ENCODE measurements at regions not wholly inside any gene's neighbourhood (a gene's known extent, or its start where the extent isn't known, plus 50 kb on each side); places are given as distances from the start of the nearest gene placed in this dataset.

DNA sequence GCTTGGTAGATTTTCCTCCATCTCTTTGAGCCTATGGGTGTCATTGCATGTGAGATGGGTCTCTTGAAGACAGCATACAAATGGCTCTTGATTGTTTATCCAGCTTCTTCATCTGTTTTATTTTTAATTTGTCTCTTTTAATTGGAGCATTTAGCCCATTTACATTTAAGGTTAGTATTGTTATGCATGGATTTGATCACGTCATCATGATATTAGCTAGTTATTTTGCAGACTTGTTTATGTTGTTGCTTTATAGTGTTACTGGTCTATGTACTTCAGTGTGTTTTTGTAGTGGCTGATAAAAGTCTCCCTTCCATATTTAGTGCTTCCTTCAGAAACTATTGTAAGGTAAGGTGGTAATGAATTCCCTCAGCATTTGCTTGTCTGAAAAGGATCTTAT is 78.6 kb upstream of the RGMB start:
- Mint-ChIP-seq H3K27me3 (peaks cover 2% of the 10 kb centered on the region), H3K9me3 (ENCODE audit: low read depth) (peaks cover 16% of the 10 kb centered on the region), H3K27ac (no peak overlapping the region), H3K4me1 (no peaks in the 10 kb centered on the region), H3K4me3 (no peak overlapping the region), H3K36me3 (ENCODE audit: low read depth) (no peaks in the 10 kb centered on the region)
- intact Hi-C loops (cut with DNase I, micrococcal nuclease), result no loop called here
- DNase-seq (no peak), ATAC-seq (no peak)
- ChIA-PET POLR2A (no interaction called here), CTCF (interaction anchor here (1.3 kb wide), 1 partner anchor 73 kb away, joined by 4 read pairs; no protein-coding TSS in a partner anchor)

DNA sequence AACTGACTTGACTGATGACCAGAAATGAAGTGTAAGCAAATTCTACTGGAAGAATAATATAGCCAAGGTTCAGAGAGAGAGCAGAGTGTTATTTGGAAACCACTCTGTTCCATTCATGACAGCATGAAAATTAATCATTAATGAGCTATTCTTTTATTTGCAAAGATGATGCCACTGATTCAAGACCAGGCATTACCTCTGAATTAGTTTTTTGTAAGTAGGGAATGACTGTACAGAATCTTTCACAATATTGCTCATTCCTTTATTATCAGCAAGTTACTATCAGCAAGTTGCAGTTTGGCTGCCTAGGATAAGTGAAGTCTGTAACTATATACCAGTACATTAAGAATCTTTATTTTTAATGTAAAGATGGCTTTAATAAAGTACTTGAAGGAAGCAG is 75.1 kb upstream of the RGMB start:
- Mint-ChIP-seq H3K9me3 (ENCODE audit: low read depth) (peaks cover 11% of the 10 kb centered on the region), H3K27me3 (peaks cover 3% of the 10 kb centered on the region), H3K27ac (no peak overlapping the region), H3K4me1 (no peaks in the 10 kb centered on the region), H3K4me3 (no peak overlapping the region), H3K36me3 (ENCODE audit: low read depth) (peaks cover 2% of the 10 kb centered on the region)
- intact Hi-C loops (cut with DNase I, micrococcal nuclease), result no loop called here
- CTCF ChIA-PET, result no interaction called here
- POLR2A ChIA-PET, result no interaction called here
- DNase-seq (no peak), ATAC-seq (no peak)

DNA sequence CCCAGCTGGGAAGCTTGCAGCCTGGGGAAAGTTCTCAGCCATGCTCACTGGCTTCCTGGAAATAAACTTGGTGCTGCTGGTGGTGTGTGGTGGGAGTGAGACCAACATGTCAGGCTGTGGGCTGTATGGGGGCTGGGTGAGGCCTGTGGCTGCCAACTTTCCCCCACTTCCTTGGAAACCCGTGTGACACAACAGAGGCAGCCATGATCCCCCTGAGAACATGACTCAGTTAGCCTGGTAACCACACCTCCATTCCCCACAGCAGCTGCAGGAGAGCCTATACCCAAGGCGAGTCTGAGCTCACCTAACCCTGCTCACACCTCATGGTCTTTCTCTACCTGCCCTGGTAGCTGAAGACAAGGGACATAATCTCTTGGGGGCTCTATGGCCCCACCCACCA is 72.7 kb upstream of the RGMB start:
- CTCF ChIA-PET, result no interaction called here
- peaks cover 11% of the 10 kb centered on the region for H3K9me3 Mint-ChIP-seq (ENCODE audit: low read depth)
- intact Hi-C loops (cut with DNase I, micrococcal nuclease), result no loop called here
- DNase-seq (no peak), ATAC-seq (no peak)
- H3K4me1 Mint-ChIP-seq, result no peaks in the 10 kb centered on the region
- no peak overlapping the region for H3K4me3 Mint-ChIP-seq
- peaks cover 2% of the 10 kb centered on the region for H3K36me3 Mint-ChIP-seq (ENCODE audit: low read depth)
- POLR2A ChIA-PET, result no interaction called here
- no peak overlapping the region for H3K27ac Mint-ChIP-seq
- H3K27me3 Mint-ChIP-seq, result peaks cover 3% of the 10 kb centered on the region

DNA sequence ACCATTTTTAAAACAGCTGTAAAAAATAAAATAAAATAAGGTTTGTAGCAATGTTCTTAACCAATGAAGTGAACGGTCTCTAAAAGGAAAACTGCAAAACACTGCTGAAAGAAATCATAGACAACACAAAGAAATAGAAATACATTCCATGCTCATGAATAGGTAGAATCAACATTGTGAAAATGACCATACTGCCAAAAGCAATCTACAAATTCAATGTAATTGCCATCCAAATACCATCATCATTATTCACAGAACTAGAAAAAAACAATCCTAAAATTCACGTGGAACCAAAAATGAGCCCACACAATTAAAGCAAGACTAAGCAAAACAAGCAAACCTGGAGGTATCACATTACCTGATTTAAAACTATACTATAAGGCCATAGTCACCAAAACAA is 67.6 kb upstream of the RGMB start:
- H3K4me1 Mint-ChIP-seq, result no peaks in the 10 kb centered on the region
- no peak overlapping the region for H3K27ac Mint-ChIP-seq
- intact Hi-C loops (cut with DNase I, micrococcal nuclease), result no loop called here
- no peak overlapping the region for H3K4me3 Mint-ChIP-seq
- no peaks in the 10 kb centered on the region for H3K27me3 Mint-ChIP-seq
- DNase-seq, result no peak
- ChIA-PET POLR2A (no interaction called here), CTCF (no interaction called here)
- no peak for ATAC-seq
- H3K9me3 Mint-ChIP-seq (ENCODE audit: low read depth), result peaks cover 9% of the 10 kb centered on the region
- H3K36me3 Mint-ChIP-seq (ENCODE audit: low read depth), result peaks cover 2% of the 10 kb centered on the region

DNA sequence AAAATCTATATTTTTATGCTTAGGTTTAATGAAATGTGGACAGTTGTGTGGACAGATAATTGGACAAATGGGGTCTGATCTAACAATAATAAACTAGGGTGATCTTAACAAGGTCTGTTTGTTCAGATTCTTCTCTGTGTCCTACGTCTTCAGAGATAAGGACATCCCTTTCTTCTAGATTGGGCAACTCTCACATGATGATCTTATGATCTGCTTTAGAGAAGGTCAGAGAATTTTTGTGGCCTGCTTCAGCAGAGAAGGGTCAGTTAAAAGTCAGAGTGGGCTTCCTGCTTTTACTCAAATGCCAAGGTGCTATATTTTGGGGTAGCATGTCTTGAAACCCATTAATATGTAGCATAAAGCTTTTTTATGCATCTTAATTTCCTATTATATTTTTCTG is 63.8 kb upstream of the RGMB start:
- ATAC-seq (no peak), DNase-seq (no peak)
- no peaks in the 10 kb centered on the region for H3K27me3 Mint-ChIP-seq
- H3K4me1 Mint-ChIP-seq, result no peaks in the 10 kb centered on the region
- H3K4me3 Mint-ChIP-seq, result no peak overlapping the region
- no peaks in the 10 kb centered on the region for H3K36me3 Mint-ChIP-seq (ENCODE audit: low read depth)
- POLR2A ChIA-PET, result no interaction called here
- CTCF ChIA-PET, result interaction anchor here (0.7 kb wide), 1 partner anchor 61 kb away, joined by 3 read pairs; no protein-coding TSS in a partner anchor
- intact Hi-C loops (cut with DNase I, micrococcal nuclease), result no loop called here
- no peaks in the 10 kb centered on the region for H3K9me3 Mint-ChIP-seq (ENCODE audit: low read depth)
- no peak overlapping the region for H3K27ac Mint-ChIP-seq

DNA sequence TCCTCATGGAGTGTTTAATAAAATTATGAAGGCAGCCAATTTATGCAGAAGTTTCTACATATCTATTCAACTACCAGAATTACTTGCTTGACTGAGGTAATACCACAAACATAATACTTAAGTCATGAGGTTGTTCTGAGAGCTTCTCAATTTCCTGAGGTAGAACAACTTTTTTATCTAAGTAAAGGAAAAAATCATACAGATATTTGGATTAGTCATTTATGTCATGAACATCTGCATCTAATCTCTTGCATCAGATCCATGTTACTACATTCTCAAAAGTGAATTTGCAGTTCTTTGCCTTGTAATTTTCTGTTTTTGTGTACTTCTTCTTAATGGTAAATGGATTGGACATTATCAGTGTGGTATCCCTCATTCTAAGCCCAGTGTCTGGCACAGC is 60.4 kb upstream of the RGMB start:
- no peak for DNase-seq
- intact Hi-C loops (cut with DNase I, micrococcal nuclease), result no loop called here
- Mint-ChIP-seq H3K27me3 (no peaks in the 10 kb centered on the region), H3K27ac (no peak overlapping the region), H3K4me1 (no peaks in the 10 kb centered on the region), H3K9me3 (ENCODE audit: low read depth) (no peaks in the 10 kb centered on the region), H3K4me3 (no peak overlapping the region), H3K36me3 (ENCODE audit: low read depth) (no peaks in the 10 kb centered on the region)
- ChIA-PET CTCF (no interaction called here), POLR2A (no interaction called here)
- no peak for ATAC-seq

DNA sequence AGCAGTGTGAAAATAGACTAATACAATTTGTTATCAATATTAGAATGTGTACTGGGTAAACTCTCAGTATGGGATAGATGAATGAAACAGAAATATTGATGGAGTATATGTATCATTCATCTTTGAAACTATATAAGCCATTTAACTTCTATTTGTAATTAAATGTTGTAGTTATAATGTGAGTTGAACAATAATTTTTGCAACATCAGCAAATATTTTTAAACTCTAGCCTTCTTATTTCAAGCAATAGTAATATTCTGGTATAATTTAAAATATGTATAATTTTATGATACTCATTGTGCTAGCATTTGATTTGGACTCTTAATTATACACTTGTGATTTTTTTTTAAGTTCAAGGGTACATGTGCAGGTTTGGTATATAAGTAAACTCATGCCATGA is 59.6 kb upstream of the RGMB start:
- ChIA-PET CTCF (no interaction called here), POLR2A (no interaction called here)
- no peaks in the 10 kb centered on the region for H3K4me1 Mint-ChIP-seq
- H3K9me3 Mint-ChIP-seq (ENCODE audit: low read depth), result no peaks in the 10 kb centered on the region
- intact Hi-C loops (cut with DNase I, micrococcal nuclease), result no loop called here
- ATAC-seq (no peak), DNase-seq (no peak)
- H3K27ac Mint-ChIP-seq, result no peak overlapping the region
- H3K4me3 Mint-ChIP-seq, result no peak overlapping the region
- no peaks in the 10 kb centered on the region for H3K27me3 Mint-ChIP-seq
- no peaks in the 10 kb centered on the region for H3K36me3 Mint-ChIP-seq (ENCODE audit: low read depth)

DNA sequence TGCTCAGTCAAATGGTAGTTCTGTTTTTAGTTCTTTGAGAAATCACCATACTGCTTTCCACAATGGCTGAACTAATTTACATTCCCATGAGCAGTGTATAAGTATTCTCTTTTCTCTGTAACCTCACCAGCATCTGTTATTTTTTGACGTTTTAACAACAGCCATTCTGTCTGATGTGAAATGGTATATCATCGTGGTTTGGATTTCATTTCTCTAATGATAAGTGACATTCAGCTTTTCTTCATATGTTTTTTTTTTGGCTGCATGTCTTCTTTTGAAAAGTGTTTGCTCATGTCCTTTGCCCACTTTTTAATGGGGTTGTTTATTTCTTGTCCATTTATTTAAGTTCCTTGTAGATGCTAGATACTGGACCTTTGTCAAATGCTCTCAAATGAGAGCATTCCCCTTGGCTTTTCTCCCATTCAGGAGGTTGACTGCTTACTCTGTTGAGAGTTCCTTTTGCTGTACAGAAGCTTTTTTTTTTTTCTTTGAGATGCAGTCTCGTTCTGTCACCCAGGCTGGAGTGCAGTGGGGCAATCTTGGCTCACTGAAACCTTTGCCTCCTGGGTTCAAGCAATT is 58.7 kb upstream of the RGMB start:
- ATAC-seq, result no peak
- H3K9me3 Mint-ChIP-seq (ENCODE audit: low read depth), result no peaks in the 10 kb centered on the region
- intact Hi-C loops (cut with DNase I, micrococcal nuclease), result no loop called here
- no peak overlapping the region for H3K4me3 Mint-ChIP-seq
- H3K36me3 Mint-ChIP-seq (ENCODE audit: low read depth), result no peaks in the 10 kb centered on the region
- ChIA-PET CTCF (no interaction called here), POLR2A (no interaction called here)
- DNase-seq, result no peak
- no peaks in the 10 kb centered on the region for H3K4me1 Mint-ChIP-seq
- H3K27me3 Mint-ChIP-seq, result peaks cover 3% of the 10 kb centered on the region
- no peak overlapping the region for H3K27ac Mint-ChIP-seq

DNA sequence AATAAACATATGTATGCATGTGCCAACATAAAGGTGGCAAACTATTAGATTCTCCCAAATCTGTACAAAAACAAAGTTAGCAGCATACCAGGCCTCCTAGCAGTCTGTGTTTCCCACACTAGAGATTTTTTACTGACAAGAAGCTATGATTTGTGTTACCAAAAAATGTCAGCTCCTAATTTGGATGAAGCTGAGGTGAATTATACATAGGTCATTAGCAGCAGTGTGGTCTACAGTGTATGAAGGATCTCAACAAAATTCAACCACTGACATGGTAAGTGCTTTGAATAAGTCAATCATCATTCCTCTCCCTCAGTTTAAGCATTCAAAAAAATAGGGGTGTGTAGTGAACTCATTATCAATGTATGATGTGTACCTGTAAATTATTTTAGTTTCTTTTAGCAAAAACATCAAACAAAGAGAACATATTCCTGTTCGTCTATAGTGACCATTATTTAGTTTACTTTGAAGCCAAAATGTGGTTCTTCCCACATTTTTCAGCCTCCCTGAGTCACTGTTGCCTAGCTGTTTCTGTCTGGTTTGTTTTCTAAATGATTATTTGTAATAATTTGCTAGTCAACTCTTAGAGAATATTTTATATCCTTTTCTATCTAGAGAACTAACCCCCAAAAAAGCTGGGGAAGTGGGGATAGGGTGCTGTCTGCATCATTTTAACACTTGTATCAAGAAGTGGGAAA is 52.1 kb upstream of the RGMB start:
- Mint-ChIP-seq H3K27me3 (peaks cover 5% of the 10 kb centered on the region), H3K4me3 (no peak overlapping the region), H3K36me3 (ENCODE audit: low read depth) (no peaks in the 10 kb centered on the region), H3K9me3 (ENCODE audit: low read depth) (no peaks in the 10 kb centered on the region), H3K27ac (no peak overlapping the region), H3K4me1 (no peaks in the 10 kb centered on the region)
- intact Hi-C loops (cut with DNase I, micrococcal nuclease), result no loop called here
- DNase-seq (no peak), ATAC-seq (no peak)
- CTCF ChIA-PET, result interaction anchor here (0.9 to 1.7 kb wide), 3 partner anchors 9 to 63 kb away, joined by 3 to 5 read pairs (median 3); no protein-coding TSS in a partner anchor
- POLR2A ChIA-PET, result no interaction called here

DNA sequence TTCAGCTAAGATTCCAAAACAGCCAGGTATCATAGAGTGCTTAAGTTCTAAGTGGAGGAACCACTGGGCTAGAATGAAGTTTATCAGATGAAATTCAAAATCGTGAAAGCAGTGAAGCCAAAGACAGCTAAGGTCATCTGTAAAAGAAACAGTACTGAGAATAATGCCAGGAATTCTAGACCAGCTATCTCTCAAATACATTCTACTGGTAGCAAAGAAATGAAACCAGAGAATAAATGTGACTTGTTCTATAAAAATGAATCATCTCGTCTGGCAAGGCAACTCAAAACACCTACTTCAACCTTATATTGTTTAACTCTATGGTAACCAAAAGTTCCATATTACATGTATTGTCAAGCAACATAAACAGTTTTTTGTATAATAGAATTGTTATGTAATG is 51.3 kb upstream of the RGMB start:
- no peak overlapping the region for H3K4me3 Mint-ChIP-seq
- no peaks in the 10 kb centered on the region for H3K4me1 Mint-ChIP-seq
- CTCF ChIA-PET, result interaction anchor here (0.9 to 1.7 kb wide), 4 partner anchors 9 to 1491 kb away, joined by 3 to 5 read pairs (median 4); no protein-coding TSS in a partner anchor

DNA sequence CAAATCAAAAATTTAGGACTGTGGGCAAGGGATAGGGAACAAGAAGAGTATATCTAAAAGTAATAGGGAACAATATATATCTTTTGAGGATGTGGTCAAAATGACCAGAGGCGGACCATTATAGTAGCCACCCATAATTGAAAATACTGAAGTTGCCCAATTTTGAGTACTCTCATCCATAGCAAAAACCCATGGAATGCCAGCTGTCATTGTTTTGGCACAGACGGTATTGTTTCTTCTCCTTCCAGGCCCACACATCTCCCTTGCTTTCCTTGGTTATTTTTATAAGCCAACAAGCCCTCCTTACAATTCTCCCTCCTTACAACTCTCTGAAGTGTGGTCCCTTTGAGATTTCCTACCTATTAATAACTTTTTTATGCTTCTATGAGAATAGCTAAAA is 50.4 kb upstream of the RGMB start:
- Mint-ChIP-seq H3K9me3 (ENCODE audit: low read depth) (no peaks in the 10 kb centered on the region), H3K4me1 (no peaks in the 10 kb centered on the region), H3K4me3 (no peak overlapping the region), H3K27ac (no peak overlapping the region), H3K36me3 (ENCODE audit: low read depth) (no peaks in the 10 kb centered on the region), H3K27me3 (peaks cover 10% of the 10 kb centered on the region)
- no peak for ATAC-seq
- DNase-seq, result no peak
- intact Hi-C loops (cut with DNase I, micrococcal nuclease), result no loop called here
- ChIA-PET POLR2A (no interaction called here), CTCF (interaction anchor here (1.1 to 1.7 kb wide), 3 partner anchors 8 to 1492 kb away, joined by 3 to 5 read pairs (median 5); no protein-coding TSS in a partner anchor)

More for the DNA sequence above, 51.3 kb upstream of the RGMB start:
- DNase-seq, result no peak
- H3K27me3 Mint-ChIP-seq, result peaks cover 5% of the 10 kb centered on the region
- intact Hi-C loops (cut with DNase I, micrococcal nuclease), result no loop called here
- ATAC-seq, result no peak
- no peaks in the 10 kb centered on the region for H3K9me3 Mint-ChIP-seq (ENCODE audit: low read depth)
- H3K27ac Mint-ChIP-seq, result no peak overlapping the region
- POLR2A ChIA-PET, result no interaction called here
- H3K36me3 Mint-ChIP-seq (ENCODE audit: low read depth), result no peaks in the 10 kb centered on the region
